ENCODE measurements at regions not wholly inside any gene's neighbourhood (a gene's known extent, or its start where the extent isn't known, plus 50 kb on each side); places are given as distances from the start of the nearest gene placed in this dataset.
A peak's percentile ranks its signal among the peaks of the same experiment; 100 is the strongest.

- Histone ChIP-seq H3K9me3 (ENCODE audit: control insufficient read depth, low read depth, low read length) (no peaks in the 10 kb centered on the region), H4K5ac (ENCODE audit: insufficient read length, low read depth, low read length) (no peak overlapping the region), H3K79me1 (ENCODE audit: insufficient read depth, low read depth, low read length, poor library complexity, severe bottlenecking) (no peaks in the 10 kb centered on the region), H4K8ac (replicated peaks; ENCODE audit: insufficient read length, low read depth, low read length) (no peak overlapping the region), H4K91ac (ENCODE audit: insufficient read length, low read depth, low read length) (no peak overlapping the region), H2AFZ (ENCODE audit: low read length) (no peak overlapping the region), H3K23me2 (ENCODE audit: insufficient read length, low read depth, low read length, poor library complexity, severe bottlenecking) (no peaks in the 10 kb centered on the region), H3K4ac (ENCODE audit: low read depth, low read length) (no peak overlapping the region), H3K27me3 (ENCODE audit: insufficient read depth, low read length) (no peaks in the 10 kb centered on the region), H2BK12ac (ENCODE audit: insufficient read length, low read depth, low read length) (no peak overlapping the region), H2BK20ac (ENCODE audit: low read depth, low read length, poor library complexity, severe bottlenecking) (no peak overlapping the region), H3K27ac (ENCODE audit: insufficient read length, low read depth, low read length) (no peak overlapping the region), H4K20me1 (ENCODE audit: control insufficient read depth, insufficient read depth, insufficient read length) (no peaks in the 10 kb centered on the region), H3K14ac (ENCODE audit: insufficient read depth, low read length) (no peak overlapping the region), H3K23ac (ENCODE audit: insufficient read length, low read depth, low read length) (no peak overlapping the region), H3K4me2 (ENCODE audit: insufficient read depth, insufficient read length, low read length) (no peak overlapping the region), H3K18ac (ENCODE audit: insufficient read length, low read depth, low read length) (no peak overlapping the region), H3K79me2 (ENCODE audit: insufficient read depth, low read length) (no peaks in the 10 kb centered on the region), H2BK120ac (ENCODE audit: low read depth, low read length, poor library complexity, severe bottlenecking) (no peak overlapping the region), H3K4me1 (ENCODE audit: insufficient read depth, low read length) (peaks cover 5% of the 10 kb centered on the region; the same call in 1 of the 2 replicates), H2BK5ac (ENCODE audit: insufficient read length, low read length) (no peak overlapping the region), H3K56ac (ENCODE audit: insufficient read length, low read depth, low read length) (no peak overlapping the region), H3K9ac (ENCODE audit: extremely low read depth, insufficient read length, low read length) (no peak overlapping the region), H3T11ph (ENCODE audit: low read length) (no peak overlapping the region), H2BK15ac (ENCODE audit: low read depth, low read length) (no peak overlapping the region), H2AK5ac (ENCODE audit: insufficient read length, low read length) (no peak overlapping the region)
- TF ChIP-seq CTCF (conservative IDR thresholded peaks at IDR 0.05), result no peak
- H3K4me3 Mint-ChIP-seq, result no peak overlapping the region
- no CpG with 5 or more reads among the region's 4 CpGs for WGBS (ENCODE audit: extremely low coverage, insufficient read length, low lambda C conversion rate)
- H3K4me1 Mint-ChIP-seq, result peaks cover 9 to 12% of the 10 kb centered on the region in 2 experiments
- DNase-seq, result no peak
- H3K27me3 Mint-ChIP-seq (ENCODE audit: low read depth), result no peaks in the 10 kb centered on the region
- H3K36me3 Mint-ChIP-seq (ENCODE audit: insufficient read depth in 1 of 3, low read depth in 3 of 3), result peaks cover 0 to 5% (median 2%) of the 10 kb centered on the region in 3 experiments; a peak in 2 of 7 replicates
- H3K27ac Mint-ChIP-seq, result peak overlapping the region in 1 of 3 experiments; percentile 22; a peak in 2 of 7 replicates
- H3K9me3 Mint-ChIP-seq, result peaks cover 0 to 6% of the 10 kb centered on the region in 2 experiments; a peak in 2 of 5 replicates
Observed at GRCh38 chr9:80449513-80449912, 877.7 kb downstream of the TLE4 start.

All from H9 (cell line).